H9 (cell line): ENCODE measurements at regions not wholly inside any gene's neighbourhood (a gene's known extent, or its start where the extent isn't known, plus 50 kb on each side); places are given as distances from the start of the nearest gene placed in this dataset.

Experiments
- DNase-seq: peaks from one replicate; pipeline ENCODE4 v3.0.0-alpha.2; 2017
- H2AFZ ChIP-seq: one replicate; pipeline ENCODE4 v1.6.1; 2013; ENCODE audit warnings: mild to moderate bottlenecking, low read length, control low read depth, moderate library complexity
- H2AK5ac ChIP-seq: 2 replicates; pipeline ENCODE4 v1.6.1; 2013; ENCODE audit warnings: low read length, control low read depth, mixed read lengths; ENCODE audit not compliant: insufficient read length
- H2BK120ac ChIP-seq: one replicate; pipeline ENCODE4 v1.6.1; 2013; ENCODE audit warnings: low read depth, mild to moderate bottlenecking, low read length, control low read depth, inconsistent platforms; ENCODE audit not compliant: poor library complexity, severe bottlenecking
- H2BK12ac ChIP-seq: 2 replicates; pipeline ENCODE4 v1.6.1; 2013; ENCODE audit warnings: low read length, control low read depth, mixed read lengths, low read depth; ENCODE audit not compliant: insufficient read length
- H2BK15ac ChIP-seq: 2 replicates; pipeline ENCODE4 v1.6.1; 2013; ENCODE audit warnings: low read depth, low read length, control low read depth
- H2BK20ac ChIP-seq: one replicate; pipeline ENCODE4 v1.6.1; 2013; ENCODE audit warnings: low read depth, mild to moderate bottlenecking, low read length, control low read depth, inconsistent platforms; ENCODE audit not compliant: poor library complexity, severe bottlenecking
- H2BK5ac ChIP-seq: 2 replicates; pipeline ENCODE4 v1.6.1; 2013; ENCODE audit warnings: low read length, control low read depth, mixed read lengths; ENCODE audit not compliant: insufficient read length
- H3K14ac ChIP-seq: 2 replicates; pipeline ENCODE4 v1.6.1; 2013; ENCODE audit warnings: low read length, control low read depth; ENCODE audit not compliant: insufficient read depth
- H3K18ac ChIP-seq: 2 replicates; pipeline ENCODE4 v1.6.1; 2013; ENCODE audit warnings: low read depth, mild to moderate bottlenecking, mixed read lengths, low read length, control low read depth; ENCODE audit not compliant: insufficient read length
- H3K23ac ChIP-seq: 2 replicates; pipeline ENCODE4 v1.6.1; 2013; ENCODE audit warnings: low read length, control low read depth, mixed read lengths, low read depth; ENCODE audit not compliant: insufficient read length
- H3K23me2 ChIP-seq: 2 replicates; pipeline ENCODE4 v1.6.1; 2013; ENCODE audit warnings: low read depth, mild to moderate bottlenecking, mixed read lengths, low read length, control low read depth; ENCODE audit not compliant: insufficient read length, poor library complexity, severe bottlenecking
- H3K27ac ChIP-seq: 2 replicates; pipeline ENCODE4 v1.5.1; 2013; ENCODE audit warnings: low read length, control low read depth, mixed read lengths, low read depth; ENCODE audit not compliant: insufficient read length
- H3K27me3 ChIP-seq: 2 replicates; pipeline ENCODE4 v1.6.1; 2013; ENCODE audit warnings: low read length, control low read depth, inconsistent platforms; ENCODE audit not compliant: insufficient read depth
- H3K4ac ChIP-seq: 2 replicates; pipeline ENCODE4 v1.6.1; 2013; ENCODE audit warnings: low read depth, mild to moderate bottlenecking, control low read depth, inconsistent platforms, low read length, moderate library complexity
- H3K4me1 ChIP-seq: 2 replicates; pipeline ENCODE4 v1.6.1; 2013; ENCODE audit warnings: low read length, control low read depth, inconsistent platforms; ENCODE audit not compliant: insufficient read depth
- H3K4me2 ChIP-seq: 2 replicates; pipeline ENCODE4 v1.6.1; 2013; ENCODE audit warnings: low read length, control low read depth, mixed read lengths; ENCODE audit not compliant: insufficient read length, insufficient read depth
- H3K56ac ChIP-seq: 2 replicates; pipeline ENCODE4 v1.6.1; 2013; ENCODE audit warnings: low read depth, mild to moderate bottlenecking, mixed read lengths, low read length, control low read depth; ENCODE audit not compliant: insufficient read length
- H3K79me1 ChIP-seq: 2 replicates; pipeline ENCODE4 v1.6.1; 2013; ENCODE audit warnings: low read depth, mild to moderate bottlenecking, moderate library complexity, low read length, control low read depth, inconsistent platforms; ENCODE audit not compliant: insufficient read depth, poor library complexity, severe bottlenecking
- H3K79me2 ChIP-seq: 2 replicates; pipeline ENCODE4 v1.6.1; 2013; ENCODE audit warnings: low read length, control low read depth, inconsistent platforms; ENCODE audit not compliant: insufficient read depth
- H3K9ac ChIP-seq: 2 replicates; pipeline ENCODE4 v1.6.1; 2013; ENCODE audit warnings: low read length, control low read depth, mixed read lengths; ENCODE audit not compliant: insufficient read length; ENCODE audit errors: extremely low read depth
- H3K9me3 ChIP-seq: one replicate; pipeline ENCODE4 v1.6.1; 2013; ENCODE audit warnings: low read depth, low read length, inconsistent platforms; ENCODE audit not compliant: control insufficient read depth
- H3T11ph ChIP-seq: one replicate; pipeline ENCODE4 v1.6.1; 2013; ENCODE audit warnings: mild to moderate bottlenecking, low read length, control low read depth, inconsistent platforms
- H4K20me1 ChIP-seq: one replicate; pipeline ENCODE4 v1.6.1; 2013; ENCODE audit not compliant: control insufficient read depth, insufficient read length, insufficient read depth
- H4K5ac ChIP-seq: 2 replicates; pipeline ENCODE4 v1.6.1; 2013; ENCODE audit warnings: low read depth, mild to moderate bottlenecking, mixed read lengths, low read length, control low read depth; ENCODE audit not compliant: insufficient read length
- H4K8ac ChIP-seq: replicated peaks from 2 replicates; pipeline ENCODE4 v1.6.1; 2013; ENCODE audit warnings: low read length, control low read depth, mixed read lengths, low read depth; ENCODE audit not compliant: insufficient read length
- H4K91ac ChIP-seq: 2 replicates; pipeline ENCODE4 v1.6.1; 2013; ENCODE audit warnings: low read depth, mild to moderate bottlenecking, moderate library complexity, mixed read lengths, low read length, control low read depth; ENCODE audit not compliant: insufficient read length
- H3K27ac Mint-ChIP-seq, 3 experiments: 2 replicates in 2 of 3; 3 replicates in 1 of 3; pipeline ENCODE4 v1.8.0; 2020 to 2021; ENCODE audit warnings: mixed read lengths in 3 of 3, mild to moderate bottlenecking in 1 of 3, moderate library complexity in 1 of 3
- H3K27me3 Mint-ChIP-seq: 2 replicates; pipeline ENCODE4 v1.8.0; 2021; ENCODE audit warnings: low read depth, mild to moderate bottlenecking, moderate library complexity, mixed read lengths
- H3K36me3 Mint-ChIP-seq, 3 experiments: 2 replicates in 2 of 3; 3 replicates in 1 of 3; pipeline ENCODE4 v1.8.0; 2020 to 2021; ENCODE audit warnings: low read depth in 3 of 3, mixed read lengths in 3 of 3; ENCODE audit not compliant: insufficient read depth in 1 of 3
- H3K4me1 Mint-ChIP-seq, 2 experiments: 2 replicates each; pipeline ENCODE4 v1.8.0; 2020; ENCODE audit warnings: mixed read lengths in 2 of 2
- H3K4me3 Mint-ChIP-seq, 2 experiments: 2 replicates in 1 of 2; 3 replicates in 1 of 2; pipeline ENCODE4 v1.8.0; 2020 to 2021; ENCODE audit warnings: mild to moderate bottlenecking in 2 of 2, mixed read lengths in 2 of 2, moderate library complexity in 1 of 2
- H3K9me3 Mint-ChIP-seq, 2 experiments: 2 replicates in 1 of 2; 3 replicates in 1 of 2; pipeline ENCODE4 v1.8.0; 2020; ENCODE audit warnings: mild to moderate bottlenecking in 2 of 2, mixed read lengths in 2 of 2, moderate library complexity in 1 of 2
- WGBS: extraction: QIAGEN DNeasy Blood & Tissue Kit; methylation state at CpG from one replicate; pipeline ENCODE4 v1.1.7; 2013; ENCODE audit warnings: missing lambda C conversion rate, low lambda C conversion rate, mixed read lengths; ENCODE audit not compliant: insufficient read length; ENCODE audit errors: extremely low coverage; 5-methylcytosine and 5-hydroxymethylcytosine counted together
- TF ChIP-seq, protein P1 (sequence below): fragments of 200-600 bp; sonication (generic); conservative IDR thresholded peaks from 3 replicates; pipeline ENCODE4 v1.8.0; 2021; ENCODE audit warnings: antibody characterized with exemption, mild to moderate bottlenecking

DNA sequence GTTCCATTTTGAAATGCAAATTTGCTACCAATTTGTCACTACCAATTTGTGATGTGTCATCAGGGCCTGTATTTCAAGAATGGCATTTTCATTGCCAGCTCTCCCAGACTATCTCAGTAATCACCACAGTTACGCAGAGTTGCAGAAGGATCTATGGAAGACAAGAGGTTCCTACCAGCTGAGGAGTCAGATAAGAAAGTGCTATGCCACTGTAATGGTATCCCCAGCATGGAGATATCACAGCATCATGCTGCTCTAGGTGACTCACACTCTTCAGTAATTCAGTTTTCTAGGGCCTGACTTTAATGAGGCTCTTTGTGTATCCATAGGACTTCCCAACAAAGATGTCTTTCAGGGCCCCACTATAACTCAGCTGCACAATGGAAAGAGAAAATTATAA is 490.3 kb downstream of the ARHGEF28 start:
- H2BK20ac ChIP-seq, result no peak overlapping the region
- Mint-ChIP-seq H3K36me3 (peaks cover 0 to 2% (median 0%) of the 10 kb centered on the region in 3 experiments; a peak in 2 of 7 replicates), H3K4me3 (no peak overlapping the region), H3K9me3 (peaks cover 0 to 4% of the 10 kb centered on the region in 2 experiments; a peak in 2 of 5 replicates), H3K4me1 (no peaks in the 10 kb centered on the region), H3K27me3 (no peaks in the 10 kb centered on the region; the same call in 1 of the 2 replicates), H3K27ac (no peak overlapping the region; a peak in 1 of 7 replicates)
- H4K20me1 ChIP-seq, result no peaks in the 10 kb centered on the region
- H3K79me2 ChIP-seq, result no peaks in the 10 kb centered on the region
- H2BK15ac ChIP-seq, result no peak overlapping the region
- no peak for DNase-seq
- H2AK5ac ChIP-seq, result no peak overlapping the region
- no peak overlapping the region for H2BK12ac ChIP-seq
- no peak overlapping the region for H3K18ac ChIP-seq
- H3K9me3 ChIP-seq, result no peaks in the 10 kb centered on the region
- H3T11ph ChIP-seq, result no peak overlapping the region
- no peak overlapping the region for H2BK120ac ChIP-seq
- H3K56ac ChIP-seq, result no peak overlapping the region
- H4K5ac ChIP-seq, result no peak overlapping the region
- no peak overlapping the region for H3K23ac ChIP-seq
- no peak overlapping the region for H3K4me2 ChIP-seq
- no peak overlapping the region for H4K8ac ChIP-seq
- H2AFZ ChIP-seq, result no peak overlapping the region
- H3K79me1 ChIP-seq, result no peaks in the 10 kb centered on the region
- H2BK5ac ChIP-seq, result no peak overlapping the region
- no peak overlapping the region for H3K14ac ChIP-seq
- H3K27me3 ChIP-seq, result no peaks in the 10 kb centered on the region
- no peak overlapping the region for H3K27ac ChIP-seq
- no peak overlapping the region for H4K91ac ChIP-seq
- no peaks in the 10 kb centered on the region for H3K23me2 ChIP-seq
- no peak overlapping the region for H3K9ac ChIP-seq
- no CpG with 5 or more reads among the region's 1 CpG for WGBS
- TF ChIP-seq, protein P1, sequence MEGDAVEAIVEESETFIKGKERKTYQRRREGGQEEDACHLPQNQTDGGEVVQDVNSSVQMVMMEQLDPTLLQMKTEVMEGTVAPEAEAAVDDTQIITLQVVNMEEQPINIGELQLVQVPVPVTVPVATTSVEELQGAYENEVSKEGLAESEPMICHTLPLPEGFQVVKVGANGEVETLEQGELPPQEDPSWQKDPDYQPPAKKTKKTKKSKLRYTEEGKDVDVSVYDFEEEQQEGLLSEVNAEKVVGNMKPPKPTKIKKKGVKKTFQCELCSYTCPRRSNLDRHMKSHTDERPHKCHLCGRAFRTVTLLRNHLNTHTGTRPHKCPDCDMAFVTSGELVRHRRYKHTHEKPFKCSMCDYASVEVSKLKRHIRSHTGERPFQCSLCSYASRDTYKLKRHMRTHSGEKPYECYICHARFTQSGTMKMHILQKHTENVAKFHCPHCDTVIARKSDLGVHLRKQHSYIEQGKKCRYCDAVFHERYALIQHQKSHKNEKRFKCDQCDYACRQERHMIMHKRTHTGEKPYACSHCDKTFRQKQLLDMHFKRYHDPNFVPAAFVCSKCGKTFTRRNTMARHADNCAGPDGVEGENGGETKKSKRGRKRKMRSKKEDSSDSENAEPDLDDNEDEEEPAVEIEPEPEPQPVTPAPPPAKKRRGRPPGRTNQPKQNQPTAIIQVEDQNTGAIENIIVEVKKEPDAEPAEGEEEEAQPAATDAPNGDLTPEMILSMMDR, result no peak
- H3K4ac ChIP-seq, result no peak overlapping the region
- H3K4me1 ChIP-seq, result no peaks in the 10 kb centered on the region
